Esophagus (tissue), 2 donors: ENCODE measurements at regions not wholly inside any gene's neighbourhood (a gene's known extent, or its start where the extent isn't known, plus 50 kb on each side); places are given as distances from the start of the nearest gene placed in this dataset.
"Not testable (repeated sequence)": the region's sequence is repeated elsewhere in the genome, so short reads cannot be mapped to it uniquely, and the experiment has no call there.

Source experiments
- H3K27ac ChIP-seq, 2 donors: one replicate each; pipeline ENCODE4 v1.5.1; 2013; ENCODE audit warnings: low read depth in 2 of 2, mild to moderate bottlenecking in 2 of 2, inconsistent platforms in 1 of 2, low read length in 1 of 2, moderate library complexity in 1 of 2
- H3K27me3 ChIP-seq, 2 donors: one replicate each; pipeline ENCODE4 v1.6.1; 2013; ENCODE audit warnings: low read length in 2 of 2, control low read depth in 1 of 2, mild to moderate bottlenecking in 1 of 2; ENCODE audit not compliant: insufficient read depth in 2 of 2, control insufficient read depth in 1 of 2
- H3K36me3 ChIP-seq, 2 donors: one replicate each; pipeline ENCODE4 v1.6.1; 2013; ENCODE audit warnings: low read length in 1 of 2; ENCODE audit not compliant: control insufficient read depth in 2 of 2, insufficient read depth in 2 of 2
- H3K4me1 ChIP-seq, 2 donors: one replicate each; pipeline ENCODE4 v1.6.1; 2013; ENCODE audit warnings: low read length in 1 of 2; ENCODE audit not compliant: control insufficient read depth in 2 of 2, insufficient read depth in 2 of 2
- H3K4me3 ChIP-seq, 2 donors: one replicate each; pipeline ENCODE4 v1.5.1; 2013; ENCODE audit warnings: low read length in 2 of 2, mild to moderate bottlenecking in 2 of 2, low read depth in 1 of 2, moderate library complexity in 1 of 2
- H3K9me3 ChIP-seq, 2 donors: one replicate each; pipeline ENCODE4 v1.6.1; 2013; ENCODE audit warnings: mild to moderate bottlenecking in 2 of 2, low read depth in 1 of 2, low read length in 1 of 2, moderate library complexity in 1 of 2; ENCODE audit not compliant: control insufficient read depth in 2 of 2, insufficient read depth in 1 of 2
- WGBS, 2 donors: extraction: QIAGEN DNeasy Blood & Tissue Kit; methylation state at CpG; one replicate each; pipeline ENCODE4 v1.1.7; 2013; 5-methylcytosine and 5-hydroxymethylcytosine counted together
- donor health status: healthy with polysubstance abuse.
- donor health status: Bipolar disorder and iron deficiency.

DNA sequence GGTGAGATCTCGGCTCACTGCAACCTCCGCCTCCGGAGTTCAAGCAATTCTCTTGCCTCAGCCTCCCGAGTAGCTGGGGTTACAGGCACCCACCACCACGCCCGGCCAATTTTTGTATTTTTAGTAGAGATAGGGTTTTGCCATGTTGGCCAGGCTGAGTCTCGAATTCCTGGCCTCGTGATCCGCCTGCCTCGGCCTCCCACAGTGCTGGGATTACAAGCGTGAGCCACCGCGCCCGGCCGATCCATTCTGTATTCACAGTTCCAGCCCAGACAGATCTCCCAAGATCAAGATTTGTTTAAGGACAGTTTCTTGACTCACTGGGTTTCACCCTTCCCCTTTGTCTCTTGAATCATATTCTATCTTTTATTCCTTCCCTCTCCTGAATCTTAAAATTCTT, 313.8 kb downstream of the PDCD6IP start:
- H3K9me3 ChIP-seq, H3K4me3 ChIP-seq, H3K27me3 ChIP-seq, H3K4me1 ChIP-seq, H3K36me3 ChIP-seq, H3K27ac ChIP-seq: not testable (repeated sequence)
- 92 to 94% methylated on average over 15 of the region's 15 CpGs for WGBS, 2 donors

DNA sequence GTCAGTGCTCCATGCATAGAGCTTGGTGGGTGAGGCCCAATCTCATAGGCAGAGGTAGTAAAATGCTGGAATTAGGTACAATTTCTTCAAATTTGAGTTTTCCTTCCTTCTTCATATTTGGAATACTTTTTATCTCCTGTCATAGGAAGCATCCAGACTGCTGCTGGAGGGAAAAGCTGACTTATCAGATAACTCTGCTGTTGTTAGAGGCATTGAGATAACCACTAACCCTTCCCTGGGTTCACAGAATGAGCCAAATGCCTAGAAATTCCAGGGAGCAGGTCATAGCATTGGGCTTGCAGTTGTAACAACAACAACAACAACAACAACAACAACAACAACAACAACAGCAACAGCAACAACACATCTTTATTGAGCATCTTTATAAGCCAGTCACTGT, 332.7 kb downstream of the PDCD6IP start:
- Histone ChIP-seq H3K4me1 (no peaks in the 10 kb centered on the region), H3K9me3 (no peaks in the 10 kb centered on the region), H3K27ac (no peak overlapping the region), H3K4me3 (no peak overlapping the region), H3K27me3 (no peaks in the 10 kb centered on the region), H3K36me3 (no peaks in the 10 kb centered on the region)

DNA sequence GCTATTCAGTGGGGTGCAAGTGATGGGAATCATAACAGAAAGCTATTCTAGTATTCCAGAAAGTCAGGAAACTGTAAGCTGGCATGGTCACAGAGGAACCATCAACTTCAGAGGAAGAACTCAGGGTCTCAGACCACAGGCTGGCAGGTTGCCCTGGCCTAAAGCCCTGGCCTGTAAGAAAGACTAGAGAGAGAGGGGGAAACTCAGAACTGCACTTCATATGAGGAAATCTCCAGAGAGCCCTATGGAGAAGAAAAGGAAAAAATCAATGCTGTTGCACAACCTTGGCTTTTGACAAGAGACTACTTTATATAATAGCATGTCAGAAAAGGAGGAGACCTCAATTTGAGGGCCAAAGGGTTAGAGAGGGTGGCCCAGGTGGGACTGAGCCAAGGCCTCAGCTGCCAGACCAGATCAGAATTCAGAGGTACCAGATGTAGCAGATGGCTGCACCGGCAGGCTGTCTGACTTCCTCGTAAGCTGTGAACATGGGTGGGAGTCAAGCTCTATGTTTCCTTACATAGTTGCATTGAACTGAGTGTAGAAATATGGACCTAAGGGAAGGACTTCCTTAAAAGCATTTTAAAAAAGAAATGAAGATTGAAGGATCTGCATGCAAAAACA, 333.8 kb downstream of the PDCD6IP start:
- Histone ChIP-seq H3K4me1 (no peaks in the 10 kb centered on the region), H3K9me3 (no peaks in the 10 kb centered on the region), H3K27ac (no peak overlapping the region), H3K36me3 (no peaks in the 10 kb centered on the region), H3K4me3 (no peak overlapping the region), H3K27me3 (no peaks in the 10 kb centered on the region)
- 52 to 53% methylated on average over 2 of the region's 2 CpGs for WGBS, 2 donors

DNA sequence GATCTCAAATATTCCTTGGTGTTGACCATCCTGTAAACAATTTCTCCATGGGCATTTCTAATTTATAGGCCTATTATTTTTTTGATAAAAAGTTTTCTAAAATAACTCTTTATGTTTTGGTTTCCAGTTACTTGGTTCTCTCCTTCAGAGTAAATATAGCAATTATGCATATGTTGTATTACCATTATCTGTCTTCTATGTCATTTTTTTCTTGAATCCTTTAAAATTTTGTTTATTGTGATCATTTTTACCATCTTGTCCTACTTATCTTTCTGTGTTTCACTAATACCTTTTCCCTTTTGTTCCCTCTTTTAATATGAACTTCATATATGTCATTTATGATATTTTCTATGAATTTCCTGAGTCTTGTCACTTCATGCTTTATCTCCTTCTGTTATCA, 341.1 kb downstream of the PDCD6IP start:
- H3K4me1 ChIP-seq: no peaks in the 10 kb centered on the region
- H3K4me3 ChIP-seq: no peak overlapping the region

DNA sequence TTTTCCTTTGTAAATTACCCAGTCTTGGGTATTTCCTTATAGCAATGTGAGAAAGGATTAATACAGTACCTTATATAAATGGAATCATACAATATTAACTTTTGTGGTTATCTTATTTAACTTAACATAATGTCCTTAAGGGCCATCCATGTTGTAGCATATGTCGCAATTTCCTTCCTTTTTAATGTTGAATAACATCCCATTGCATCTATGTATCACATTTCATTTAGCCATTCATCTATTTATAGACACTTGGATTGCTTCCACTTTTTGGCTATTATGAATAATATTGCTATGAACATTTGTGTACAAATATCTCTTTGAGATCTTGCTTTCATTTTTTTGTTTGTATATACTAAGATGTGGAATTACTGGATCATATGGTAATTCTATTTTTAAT, 342.2 kb downstream of the PDCD6IP start:
- WGBS, 2 donors: 76 to 81% methylated on average over 1 of the region's 1 CpG
- Histone ChIP-seq H3K9me3 (no peaks in the 10 kb centered on the region), H3K27ac (no peak overlapping the region), H3K4me3 (no peak overlapping the region), H3K4me1 (no peaks in the 10 kb centered on the region), H3K27me3 (no peaks in the 10 kb centered on the region), H3K36me3 (no peaks in the 10 kb centered on the region)

More for the DNA sequence above, 341.1 kb downstream of the PDCD6IP start:
- Histone ChIP-seq H3K36me3 (no peaks in the 10 kb centered on the region), H3K9me3 (no peaks in the 10 kb centered on the region), H3K27ac (no peak overlapping the region), H3K27me3 (no peaks in the 10 kb centered on the region)

DNA sequence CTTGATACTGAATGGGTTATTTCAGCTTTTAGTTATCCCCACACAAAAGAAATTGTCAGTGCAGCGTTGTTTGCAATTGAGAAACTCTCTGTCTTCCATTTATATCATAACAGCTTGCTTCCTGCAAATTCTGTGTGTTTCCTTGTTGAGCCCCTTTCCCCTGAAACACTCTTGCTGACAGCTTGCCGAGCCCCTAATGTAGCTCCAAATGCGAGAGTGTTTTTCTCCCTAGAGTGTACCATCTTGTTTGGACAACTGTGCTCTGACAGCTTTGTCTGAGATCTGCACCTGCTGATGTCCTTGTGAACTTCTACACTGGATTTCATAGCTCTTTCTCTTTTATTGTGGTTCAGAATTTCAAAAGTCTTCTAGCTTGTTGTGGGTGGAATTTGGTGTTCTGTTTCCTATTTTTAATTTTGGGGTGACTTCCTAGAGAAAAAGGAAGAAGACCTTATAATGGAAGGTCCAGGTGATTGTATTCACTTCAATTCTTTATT, 343.5 kb downstream of the PDCD6IP start:
- 63 to 67% methylated on average over 3 of the region's 3 CpGs for WGBS, 2 donors
- no peak overlapping the region for H3K27ac ChIP-seq
- no peaks in the 10 kb centered on the region for H3K9me3 ChIP-seq
- H3K36me3 ChIP-seq: no peaks in the 10 kb centered on the region
- no peak overlapping the region for H3K4me3 ChIP-seq
- no peaks in the 10 kb centered on the region for H3K27me3 ChIP-seq
- H3K4me1 ChIP-seq: no peaks in the 10 kb centered on the region

DNA sequence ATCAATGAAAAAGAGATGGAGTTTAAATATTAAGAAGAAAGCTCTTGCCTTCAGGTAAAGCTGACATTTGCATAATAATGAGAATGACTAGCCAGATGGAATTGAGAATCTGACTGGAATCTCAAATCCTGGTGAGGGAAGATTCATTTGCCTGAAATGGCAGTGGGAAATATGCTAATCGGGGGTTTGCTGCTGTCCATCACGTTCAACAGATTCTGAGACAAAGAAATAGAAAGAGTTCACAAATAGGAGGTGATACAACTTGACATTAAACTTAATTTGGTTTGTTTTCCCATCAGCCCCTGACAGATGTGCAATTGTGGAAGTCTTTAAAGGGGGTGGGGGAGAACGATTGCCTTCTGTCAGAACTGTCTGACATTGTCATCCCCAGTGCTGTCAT, 347.4 kb downstream of the PDCD6IP start:
- H3K4me1 ChIP-seq: no peaks in the 10 kb centered on the region
- H3K27ac ChIP-seq: no peak overlapping the region
- no peak overlapping the region for H3K4me3 ChIP-seq
- no peaks in the 10 kb centered on the region for H3K27me3 ChIP-seq
- 31 to 32% methylated on average over 3 of the region's 3 CpGs for WGBS, 2 donors
- H3K36me3 ChIP-seq: no peaks in the 10 kb centered on the region
- H3K9me3 ChIP-seq: no peaks in the 10 kb centered on the region

DNA sequence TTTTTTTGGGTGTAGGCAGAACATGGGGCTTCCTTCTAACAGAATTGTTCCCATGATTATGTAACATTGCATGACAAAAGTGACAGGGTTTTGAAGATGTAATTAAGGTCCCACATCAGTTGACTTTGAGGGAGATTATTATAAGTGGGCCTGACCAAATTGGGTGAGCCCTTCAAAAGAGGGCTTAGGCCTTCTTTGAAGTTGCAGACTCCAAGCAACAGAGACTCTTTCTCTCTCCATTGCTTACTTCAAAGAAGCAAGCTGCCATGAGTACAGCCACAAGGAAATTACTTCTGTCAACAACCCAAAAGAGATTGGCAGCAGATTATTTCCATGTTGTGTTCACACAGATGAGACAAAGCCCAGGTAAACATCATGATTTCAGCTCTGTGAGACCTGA, 348.2 kb downstream of the PDCD6IP start:
- Histone ChIP-seq H3K4me3 (no peak overlapping the region), H3K27me3 (no peaks in the 10 kb centered on the region), H3K9me3 (no peaks in the 10 kb centered on the region), H3K4me1 (no peaks in the 10 kb centered on the region), H3K27ac (no peak overlapping the region), H3K36me3 (no peaks in the 10 kb centered on the region)

DNA sequence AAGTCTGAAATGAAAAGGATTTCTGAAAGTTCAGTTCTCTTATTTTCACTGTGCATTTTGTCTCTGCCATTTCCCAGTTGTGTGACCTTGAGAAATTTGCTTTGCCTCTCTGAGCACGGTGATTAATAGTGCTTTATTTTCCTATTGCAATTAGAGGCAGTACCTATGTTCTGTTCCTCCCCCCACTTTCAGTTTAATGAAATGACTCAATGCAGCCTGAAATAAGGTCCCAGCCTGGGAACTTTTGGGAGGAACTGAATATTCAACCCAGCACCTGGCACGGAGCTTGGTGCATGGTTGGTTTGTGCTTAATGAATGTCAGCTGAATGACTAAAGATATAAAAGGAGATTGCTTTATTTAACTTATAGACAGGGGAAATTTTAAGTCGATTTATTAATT, 352.6 kb downstream of the PDCD6IP start:
- H3K27me3 ChIP-seq: no peaks in the 10 kb centered on the region
- H3K4me3 ChIP-seq: no peak overlapping the region
- H3K27ac ChIP-seq: no peak overlapping the region
- no peaks in the 10 kb centered on the region for H3K36me3 ChIP-seq
- 68 to 75% methylated on average over 3 of the region's 3 CpGs for WGBS, 2 donors
- no peaks in the 10 kb centered on the region for H3K9me3 ChIP-seq
- no peaks in the 10 kb centered on the region for H3K4me1 ChIP-seq

DNA sequence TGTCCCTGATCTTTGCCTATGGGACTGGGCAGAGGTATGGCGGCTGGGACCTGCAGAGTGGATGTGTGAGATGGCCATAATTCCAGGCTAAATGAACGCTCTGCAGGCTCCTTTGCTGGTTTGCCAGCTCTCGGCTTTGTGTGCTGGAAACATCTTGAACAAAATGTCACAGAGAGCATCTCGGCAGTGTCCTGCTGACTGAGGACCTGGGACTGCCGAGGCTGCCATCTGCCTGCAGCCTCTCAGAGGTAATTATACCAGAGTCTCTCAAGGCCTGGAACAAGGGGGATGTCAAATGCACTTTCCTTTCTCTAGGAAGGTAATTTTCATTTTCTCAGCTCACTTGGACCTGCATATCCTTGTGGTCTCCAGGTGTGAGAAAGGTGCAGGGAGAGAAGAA, 354.2 kb downstream of the PDCD6IP start:
- Histone ChIP-seq H3K27me3 (no peaks in the 10 kb centered on the region), H3K4me3 (no peak overlapping the region), H3K27ac (no peak overlapping the region), H3K4me1 (no peaks in the 10 kb centered on the region), H3K36me3 (no peaks in the 10 kb centered on the region), H3K9me3 (no peaks in the 10 kb centered on the region)
- WGBS, 2 donors: 87 to 88% methylated on average over 5 of the region's 5 CpGs
